ENCODE measurements at regions not wholly inside any gene's neighbourhood (a gene's known extent, or its start where the extent isn't known, plus 50 kb on each side); places are given as distances from the start of the nearest gene placed in this dataset.

- in situ Hi-C loops (cut with HindIII; ENCODE audit: low sequenced_read_pairs): no loop called here
- no peak overlapping the region for H3K4me3 ChIP-seq (ENCODE audit: low read depth, low read length)
- no peak for DNase-seq (ENCODE audit: low read depth, low spot score)
- no peak for TF ChIP-seq CTCF (IDR thresholded peaks at IDR 0.05; ENCODE audit: low read depth, low read length)
These were observed 167.3 kb upstream of the SHH start for GRCh38 chr7:155979566-155979965.

GRCh38 chr7:155975490-155975889 lies 163.2 kb upstream of the SHH start:
- no peak for TF ChIP-seq CTCF (IDR thresholded peaks at IDR 0.05; ENCODE audit: low read depth, low read length)
- in situ Hi-C loops (cut with HindIII; ENCODE audit: low sequenced_read_pairs): no loop called here
- no peak for DNase-seq (ENCODE audit: low read depth, low spot score)
- no peak overlapping the region for H3K4me3 ChIP-seq (ENCODE audit: low read depth, low read length)

- no peak overlapping the region for H3K4me3 ChIP-seq (ENCODE audit: low read depth, low read length)
- TF ChIP-seq CTCF (IDR thresholded peaks at IDR 0.05; ENCODE audit: low read depth, low read length): no peak
- in situ Hi-C loops (cut with HindIII; ENCODE audit: low sequenced_read_pairs): no loop called here
- no peak for DNase-seq (ENCODE audit: low read depth, low spot score)
These were observed 162.1 kb upstream of the SHH start for GRCh38 chr7:155974186-155974897.

- in situ Hi-C loops (cut with HindIII; ENCODE audit: low sequenced_read_pairs): no loop called here
- DNase-seq (ENCODE audit: low read depth, low spot score): no peak
- no peak overlapping the region for H3K4me3 ChIP-seq (ENCODE audit: low read depth, low read length)
- TF ChIP-seq CTCF (IDR thresholded peaks at IDR 0.05; ENCODE audit: low read depth, low read length): no peak
These were observed 161.3 kb upstream of the SHH start for GRCh38 chr7:155973451-155973997.

GRCh38 chr7:155972651-155973390 lies 160.6 kb upstream of the SHH start:
- no peak for DNase-seq (ENCODE audit: low read depth, low spot score)
- in situ Hi-C loops (cut with HindIII; ENCODE audit: low sequenced_read_pairs): no loop called here
- H3K4me3 ChIP-seq (ENCODE audit: low read depth, low read length): no peak overlapping the region
- no peak for TF ChIP-seq CTCF (IDR thresholded peaks at IDR 0.05; ENCODE audit: low read depth, low read length)

- H3K4me3 ChIP-seq (ENCODE audit: low read depth, low read length): no peak overlapping the region
- DNase-seq (ENCODE audit: low read depth, low spot score): no peak
- TF ChIP-seq CTCF (IDR thresholded peaks at IDR 0.05; ENCODE audit: low read depth, low read length): no peak
- in situ Hi-C loops (cut with HindIII; ENCODE audit: low sequenced_read_pairs): no loop called here
These were observed 160.0 kb upstream of the SHH start for GRCh38 chr7:155972247-155972646.
